ENCODE measurements at regions not wholly inside any gene's neighbourhood (a gene's known extent, or its start where the extent isn't known, plus 50 kb on each side); places are given as distances from the start of the nearest gene placed in this dataset.
"Not testable (repeated sequence)": the region's sequence is repeated elsewhere in the genome, so short reads cannot be mapped to it uniquely, and the experiment has no call there.

- not testable (repeated sequence) for H3K36me3 ChIP-seq (ENCODE audit: insufficient read depth, insufficient read length, low read length); DNase-seq (ENCODE audit: low read depth, low spot score); H3K4me1 ChIP-seq (ENCODE audit: insufficient read depth, insufficient read length); H3K4me3 ChIP-seq (ENCODE audit: insufficient read length, low read depth); H3K9ac ChIP-seq (ENCODE audit: insufficient read length, low read depth); H3K27me3 ChIP-seq (ENCODE audit: insufficient read depth, insufficient read length); H3K9me3 ChIP-seq (ENCODE audit: insufficient read depth, low read length)
These were observed 56.2 kb upstream of the TFPI start for GRCh38 chr2:187610450-187610849.

- no peaks in the 10 kb centered on the region for H3K27me3 ChIP-seq (ENCODE audit: insufficient read depth, insufficient read length)
- TF ChIP-seq ZNF274 (IDR thresholded peaks at IDR 0.05; ENCODE audit: low read depth, low read length) (no peak), SUZ12 (IDR thresholded peaks at IDR 0.05; ENCODE audit: extremely low read depth, insufficient read depth, insufficient read length) (no peak), YY1 (IDR thresholded peaks at IDR 0.05; ENCODE audit: insufficient read depth, insufficient read length) (no peak)
- no peak overlapping the region for H3K9ac ChIP-seq (ENCODE audit: insufficient read length, low read depth)
These were observed 58.6 kb upstream of the TFPI start for GRCh38 chr2:187612857-187613256.

GRCh38 chr2:187614756-187615155, 60.5 kb upstream of the TFPI start:
- H3K9me3 ChIP-seq (ENCODE audit: insufficient read depth, low read length), result no peaks in the 10 kb centered on the region
- no peak overlapping the region for H3K9ac ChIP-seq (ENCODE audit: insufficient read length, low read depth)
- TF ChIP-seq ZNF274 (IDR thresholded peaks at IDR 0.05; ENCODE audit: low read depth, low read length) (no peak), YY1 (IDR thresholded peaks at IDR 0.05; ENCODE audit: insufficient read depth, insufficient read length) (no peak), SUZ12 (IDR thresholded peaks at IDR 0.05; ENCODE audit: extremely low read depth, insufficient read depth, insufficient read length) (no peak)
- no peak for DNase-seq (ENCODE audit: low read depth, low spot score)
- H3K4me1 ChIP-seq (ENCODE audit: insufficient read depth, insufficient read length), result no peaks in the 10 kb centered on the region
- H3K36me3 ChIP-seq (ENCODE audit: insufficient read depth, insufficient read length, low read length), result no peaks in the 10 kb centered on the region
- H3K27me3 ChIP-seq (ENCODE audit: insufficient read depth, insufficient read length), result no peaks in the 10 kb centered on the region
- no peak overlapping the region for H3K4me3 ChIP-seq (ENCODE audit: insufficient read length, low read depth)

More at GRCh38 chr2:187612857-187613256, 58.6 kb upstream of the TFPI start:
- no peaks in the 10 kb centered on the region for H3K9me3 ChIP-seq (ENCODE audit: insufficient read depth, low read length)
- no peak for DNase-seq (ENCODE audit: low read depth, low spot score)
- no peaks in the 10 kb centered on the region for H3K36me3 ChIP-seq (ENCODE audit: insufficient read depth, insufficient read length, low read length)
- no peaks in the 10 kb centered on the region for H3K4me1 ChIP-seq (ENCODE audit: insufficient read depth, insufficient read length)
- no peak overlapping the region for H3K4me3 ChIP-seq (ENCODE audit: insufficient read length, low read depth)

- Histone ChIP-seq H3K4me3 (ENCODE audit: insufficient read length, low read depth) (no peak overlapping the region), H3K4me1 (ENCODE audit: insufficient read depth, insufficient read length) (no peaks in the 10 kb centered on the region), H3K27me3 (ENCODE audit: insufficient read depth, insufficient read length) (no peaks in the 10 kb centered on the region), H3K9me3 (ENCODE audit: insufficient read depth, low read length) (no peaks in the 10 kb centered on the region), H3K36me3 (ENCODE audit: insufficient read depth, insufficient read length, low read length) (no peaks in the 10 kb centered on the region), H3K9ac (ENCODE audit: insufficient read length, low read depth) (no peak overlapping the region)
- no peak for DNase-seq (ENCODE audit: low read depth, low spot score)
- TF ChIP-seq SUZ12 (IDR thresholded peaks at IDR 0.05; ENCODE audit: extremely low read depth, insufficient read depth, insufficient read length) (no peak), ZNF274 (IDR thresholded peaks at IDR 0.05; ENCODE audit: low read depth, low read length) (no peak), YY1 (IDR thresholded peaks at IDR 0.05; ENCODE audit: insufficient read depth, insufficient read length) (no peak)
These were observed 61.1 kb upstream of the TFPI start for GRCh38 chr2:187615364-187615763.

- no peak for TF ChIP-seq SUZ12 (IDR thresholded peaks at IDR 0.05; ENCODE audit: extremely low read depth, insufficient read depth, insufficient read length)
- no peak for TF ChIP-seq YY1 (IDR thresholded peaks at IDR 0.05; ENCODE audit: insufficient read depth, insufficient read length)
- TF ChIP-seq ZNF274 (IDR thresholded peaks at IDR 0.05; ENCODE audit: low read depth, low read length), result no peak
- Histone ChIP-seq H3K36me3 (ENCODE audit: insufficient read depth, insufficient read length, low read length) (no peaks in the 10 kb centered on the region), H3K27me3 (ENCODE audit: insufficient read depth, insufficient read length) (no peaks in the 10 kb centered on the region), H3K4me3 (ENCODE audit: insufficient read length, low read depth) (no peak overlapping the region), H3K9ac (ENCODE audit: insufficient read length, low read depth) (no peak overlapping the region), H3K4me1 (ENCODE audit: insufficient read depth, insufficient read length) (no peaks in the 10 kb centered on the region), H3K9me3 (ENCODE audit: insufficient read depth, low read length) (no peaks in the 10 kb centered on the region)
- DNase-seq (ENCODE audit: low read depth, low spot score), result no peak
These were observed 61.7 kb upstream of the TFPI start for GRCh38 chr2:187615902-187616301.

GRCh38 chr2:187617120-187617519, 62.9 kb upstream of the TFPI start:
- no peaks in the 10 kb centered on the region for H3K27me3 ChIP-seq (ENCODE audit: insufficient read depth, insufficient read length)
- TF ChIP-seq ZNF274 (IDR thresholded peaks at IDR 0.05; ENCODE audit: low read depth, low read length), result no peak
- TF ChIP-seq SUZ12 (IDR thresholded peaks at IDR 0.05; ENCODE audit: extremely low read depth, insufficient read depth, insufficient read length), result no peak
- no peak for TF ChIP-seq YY1 (IDR thresholded peaks at IDR 0.05; ENCODE audit: insufficient read depth, insufficient read length)
- no peak overlapping the region for H3K4me3 ChIP-seq (ENCODE audit: insufficient read length, low read depth)
- H3K9me3 ChIP-seq (ENCODE audit: insufficient read depth, low read length), result no peaks in the 10 kb centered on the region
- no peaks in the 10 kb centered on the region for H3K4me1 ChIP-seq (ENCODE audit: insufficient read depth, insufficient read length)
- no peak for DNase-seq (ENCODE audit: low read depth, low spot score)
- H3K9ac ChIP-seq (ENCODE audit: insufficient read length, low read depth), result no peak overlapping the region
- H3K36me3 ChIP-seq (ENCODE audit: insufficient read depth, insufficient read length, low read length), result no peaks in the 10 kb centered on the region

- no peaks in the 10 kb centered on the region for H3K9me3 ChIP-seq (ENCODE audit: insufficient read depth, low read length)
- H3K4me3 ChIP-seq (ENCODE audit: insufficient read length, low read depth), result no peak overlapping the region
- TF ChIP-seq ZNF274 (IDR thresholded peaks at IDR 0.05; ENCODE audit: low read depth, low read length) (no peak), YY1 (IDR thresholded peaks at IDR 0.05; ENCODE audit: insufficient read depth, insufficient read length) (no peak), SUZ12 (IDR thresholded peaks at IDR 0.05; ENCODE audit: extremely low read depth, insufficient read depth, insufficient read length) (no peak)
- H3K36me3 ChIP-seq (ENCODE audit: insufficient read depth, insufficient read length, low read length), result no peaks in the 10 kb centered on the region
- H3K9ac ChIP-seq (ENCODE audit: insufficient read length, low read depth), result no peak overlapping the region
- H3K4me1 ChIP-seq (ENCODE audit: insufficient read depth, insufficient read length), result no peaks in the 10 kb centered on the region
- no peaks in the 10 kb centered on the region for H3K27me3 ChIP-seq (ENCODE audit: insufficient read depth, insufficient read length)
- no peak for DNase-seq (ENCODE audit: low read depth, low spot score)
These were observed 63.7 kb upstream of the TFPI start for GRCh38 chr2:187617905-187618304.

GRCh38 chr2:187618813-187619212, 64.6 kb upstream of the TFPI start:
- H3K4me3 ChIP-seq (ENCODE audit: insufficient read length, low read depth), result no peak overlapping the region
- H3K9me3 ChIP-seq (ENCODE audit: insufficient read depth, low read length), result no peaks in the 10 kb centered on the region
- no peaks in the 10 kb centered on the region for H3K27me3 ChIP-seq (ENCODE audit: insufficient read depth, insufficient read length)
- TF ChIP-seq YY1 (IDR thresholded peaks at IDR 0.05; ENCODE audit: insufficient read depth, insufficient read length) (no peak), ZNF274 (IDR thresholded peaks at IDR 0.05; ENCODE audit: low read depth, low read length) (no peak), SUZ12 (IDR thresholded peaks at IDR 0.05; ENCODE audit: extremely low read depth, insufficient read depth, insufficient read length) (no peak)
- no peaks in the 10 kb centered on the region for H3K4me1 ChIP-seq (ENCODE audit: insufficient read depth, insufficient read length)
- DNase-seq (ENCODE audit: low read depth, low spot score), result no peak
- no peaks in the 10 kb centered on the region for H3K36me3 ChIP-seq (ENCODE audit: insufficient read depth, insufficient read length, low read length)
- no peak overlapping the region for H3K9ac ChIP-seq (ENCODE audit: insufficient read length, low read depth)
